Glutamatergic neuron (in vitro differentiated cells): ENCODE measurements at regions not wholly inside any gene's neighbourhood (a gene's known extent, or its start where the extent isn't known, plus 50 kb on each side); places are given as distances from the start of the nearest gene placed in this dataset.

ENCODE experiments used
- DNase-seq: peaks from one replicate; pipeline ENCODE4 v3.0.0; 2022
- H3K27ac Mint-ChIP-seq: one replicate; pipeline ENCODE4 v1.8.0; 2020; ENCODE audit warnings: mild to moderate bottlenecking, mixed read lengths, inconsistent platforms; ENCODE audit not compliant: unreplicated experiment
- H3K27me3 Mint-ChIP-seq: one replicate; pipeline ENCODE4 v1.8.0; 2020; ENCODE audit warnings: mild to moderate bottlenecking, moderate library complexity, mixed read lengths, inconsistent platforms; ENCODE audit not compliant: unreplicated experiment
- H3K36me3 Mint-ChIP-seq: one replicate; pipeline ENCODE4 v1.8.0; 2020; ENCODE audit warnings: mild to moderate bottlenecking, mixed read lengths, inconsistent platforms; ENCODE audit not compliant: unreplicated experiment
- H3K4me1 Mint-ChIP-seq: one replicate; pipeline ENCODE4 v1.8.0; 2020; ENCODE audit warnings: mild to moderate bottlenecking, low read depth, mixed read lengths, inconsistent platforms; ENCODE audit not compliant: unreplicated experiment
- H3K4me3 Mint-ChIP-seq: one replicate; pipeline ENCODE4 v1.8.0; 2020; ENCODE audit warnings: mild to moderate bottlenecking, mixed read lengths, inconsistent platforms; ENCODE audit not compliant: unreplicated experiment
- H3K9me3 Mint-ChIP-seq: one replicate; pipeline ENCODE4 v1.8.0; 2020; ENCODE audit warnings: mild to moderate bottlenecking, moderate library complexity, mixed read lengths, inconsistent platforms; ENCODE audit not compliant: unreplicated experiment
- CTCF ChIP-seq: fragments of 200-600 bp; sonication (generic); IDR thresholded peaks from one replicate; pipeline ENCODE4 v1.5.0; 2021; ENCODE audit not compliant: partially characterized antibody, unreplicated experiment

GRCh38 chr12:25882266-25882665 lies 76.2 kb upstream of the RASSF8 start:
- H3K9me3 Mint-ChIP-seq: no peaks in the 10 kb centered on the region
- H3K36me3 Mint-ChIP-seq: peaks cover 6% of the 10 kb centered on the region
- no peaks in the 10 kb centered on the region for H3K4me1 Mint-ChIP-seq
- no peak for TF ChIP-seq CTCF
- H3K4me3 Mint-ChIP-seq: no peak overlapping the region
- no peak overlapping the region for H3K27ac Mint-ChIP-seq
- no peaks in the 10 kb centered on the region for H3K27me3 Mint-ChIP-seq
- no peak for DNase-seq

GRCh38 chr12:25883026-25883916 lies 75.2 kb upstream of the RASSF8 start:
- no peaks in the 10 kb centered on the region for H3K27me3 Mint-ChIP-seq
- no peaks in the 10 kb centered on the region for H3K9me3 Mint-ChIP-seq
- H3K4me3 Mint-ChIP-seq: no peak overlapping the region
- peaks cover 6% of the 10 kb centered on the region for H3K36me3 Mint-ChIP-seq
- TF ChIP-seq CTCF: no peak
- no peak overlapping the region for H3K27ac Mint-ChIP-seq
- no peak for DNase-seq
- H3K4me1 Mint-ChIP-seq: no peaks in the 10 kb centered on the region

- no peak overlapping the region for H3K27ac Mint-ChIP-seq
- H3K4me1 Mint-ChIP-seq: no peaks in the 10 kb centered on the region
- peaks cover 6% of the 10 kb centered on the region for H3K36me3 Mint-ChIP-seq
- no peaks in the 10 kb centered on the region for H3K27me3 Mint-ChIP-seq
- no peak for TF ChIP-seq CTCF
- no peak overlapping the region for H3K4me3 Mint-ChIP-seq
- H3K9me3 Mint-ChIP-seq: no peaks in the 10 kb centered on the region
- DNase-seq: no peak
Observed at GRCh38 chr12:25884024-25884919, 74.2 kb upstream of the RASSF8 start.

- DNase-seq: no peak
Observed at GRCh38 chr12:25884920-25885234, 73.6 kb upstream of the RASSF8 start.

More at GRCh38 chr12:25884920-25885234, 73.6 kb upstream of the RASSF8 start:
- Mint-ChIP-seq H3K4me1 (no peaks in the 10 kb centered on the region), H3K27ac (no peak overlapping the region), H3K36me3 (peaks cover 3% of the 10 kb centered on the region), H3K4me3 (no peak overlapping the region), H3K9me3 (no peaks in the 10 kb centered on the region), H3K27me3 (no peaks in the 10 kb centered on the region)
- no peak for TF ChIP-seq CTCF
